Sigmoid colon (tissue), 6 donors: ENCODE measurements at regions not wholly inside any gene's neighbourhood (a gene's known extent, or its start where the extent isn't known, plus 50 kb on each side); places are given as distances from the start of the nearest gene placed in this dataset.

ENCODE experiments used
- DNase-seq: peaks from one replicate; pipeline ENCODE4 v3.0.0-alpha.2; 2019
- H3K27ac ChIP-seq, 4 donors: fragments of 200-600 bp; sonication (generic); one replicate each; pipeline ENCODE4 v1.5.1; 2016 to 2019; ENCODE audit warnings: mild to moderate bottlenecking in 1 of 4
- H3K27me3 ChIP-seq, 3 donors: fragments of 200-600 bp; sonication (generic); one replicate each; pipeline ENCODE4 v1.5.1; 2019; ENCODE audit warnings: mild to moderate bottlenecking in 1 of 3
- H3K36me3 ChIP-seq, 4 donors: fragments of 200-600 bp; sonication (generic); one replicate each; pipeline ENCODE4 v1.5.1; 2016 to 2019
- H3K4me1 ChIP-seq, 4 donors: fragments of 200-600 bp; sonication (generic); one replicate each; pipeline ENCODE4 v1.5.1; 2017 to 2019
- H3K4me3 ChIP-seq, 4 donors: fragments of 200-600 bp; sonication (generic); one replicate each; pipeline ENCODE4 v1.5.1; 2017 to 2019; ENCODE audit warnings: mild to moderate bottlenecking in 2 of 4, moderate library complexity in 1 of 4
- H3K9me3 ChIP-seq, 4 donors: fragments of 200-600 bp in 3 of 4; sonication (generic) in 3 of 4; one replicate each; pipeline versions ENCODE4 v1.5.1 to v1.6.1; 2013 to 2019
- CTCF ChIP-seq, 4 experiments: fragments of 450-650 bp in 3 of 4; fragments of 200-600 bp in 1 of 4; IDR thresholded peaks; one replicate each; pipeline ENCODE4 v1.5.1; 2016 to 2019; ENCODE audit warnings: antibody characterized with exemption in 4 of 4, mild to moderate bottlenecking in 3 of 4, moderate library complexity in 2 of 4
- EP300 ChIP-seq, 4 donors: sonication (generic); formaldehyde crosslinking; IDR thresholded peaks; one replicate each; pipeline ENCODE4 v1.6.1; 2017; ENCODE audit warnings: antibody characterized with exemption in 4 of 4
- POLR2A ChIP-seq, 2 donors: fragments of 450-650 bp; IDR thresholded peaks; one replicate each; pipeline ENCODE4 v1.6.1; 2016; ENCODE audit warnings: antibody characterized with exemption in 2 of 2, mild to moderate bottlenecking in 2 of 2, moderate library complexity in 2 of 2
- POLR2AphosphoS5 ChIP-seq, 4 donors: sonication (generic); formaldehyde crosslinking; IDR thresholded peaks; one replicate each; pipeline ENCODE4 v1.6.1; 2017; ENCODE audit warnings: antibody characterized with exemption in 4 of 4
- WGBS, 2 donors: extraction: QIAGEN DNeasy Blood & Tissue Kit; methylation state at CpG; one replicate each; pipeline ENCODE4 v1.1.7; 2013; 5-methylcytosine and 5-hydroxymethylcytosine counted together
- intact Hi-C: fragments of 100-400 bp; cut with DNase I; formaldehyde crosslinking; loops from one replicate; pipeline ENCODE4 v1.15.1; 2023
- donor health status: healthy with polysubstance abuse.
- donor health status: healthy.

GRCh38 chr12:127448906-127449305 lies 818.1 kb upstream of the TMEM132C start:
- Histone ChIP-seq H3K4me3 (no peak overlapping the region), H3K9me3 (no peaks in the 10 kb centered on the region), H3K27me3 (no peaks in the 10 kb centered on the region), H3K27ac (no peak overlapping the region), H3K36me3 (no peaks in the 10 kb centered on the region), H3K4me1 (no peaks in the 10 kb centered on the region)
- TF ChIP-seq CTCF (IDR thresholded peaks at IDR 0.05) (no peak), POLR2AphosphoS5 (IDR thresholded peaks at IDR 0.05) (no peak), POLR2A (IDR thresholded peaks at IDR 0.05) (no peak), EP300 (IDR thresholded peaks at IDR 0.05) (no peak)
- intact Hi-C loops, result no loop called here
- 57 to 69% methylated on average over 5 of the region's 5 CpGs for WGBS, 2 donors
- DNase-seq, result no peak

GRCh38 chr12:127450826-127451225 lies 816.1 kb upstream of the TMEM132C start:
- no peak for TF ChIP-seq EP300 (IDR thresholded peaks at IDR 0.05)
- no peak for TF ChIP-seq POLR2AphosphoS5 (IDR thresholded peaks at IDR 0.05)
- TF ChIP-seq POLR2A (IDR thresholded peaks at IDR 0.05), result no peak
- TF ChIP-seq CTCF (IDR thresholded peaks at IDR 0.05), result no peak
- intact Hi-C loops, result no loop called here
- no peak for DNase-seq
- H3K4me1 ChIP-seq, result peaks cover 0 to 9% (median 7%) of the 10 kb centered on the region in 4 donors
- WGBS, 2 donors, result 34 to 38% methylated on average over 2 of the region's 2 CpGs
- no peaks in the 10 kb centered on the region for H3K36me3 ChIP-seq
- H3K27me3 ChIP-seq, result peaks cover 7 to 17% (median 12%) of the 10 kb centered on the region in 3 donors
- no peak overlapping the region for H3K4me3 ChIP-seq
- H3K27ac ChIP-seq, result no peak overlapping the region
- H3K9me3 ChIP-seq, result no peaks in the 10 kb centered on the region

- H3K4me1 ChIP-seq, result peaks cover 0 to 12% (median 10%) of the 10 kb centered on the region in 4 donors
- DNase-seq, result no peak
- H3K27ac ChIP-seq, result no peak overlapping the region
- peak overlapping the region in 2 of 4 donors; percentile 27 to 28 for H3K4me3 ChIP-seq
- peaks cover 14 to 26% (median 20%) of the 10 kb centered on the region in 3 donors for H3K27me3 ChIP-seq
- 8 to 17% methylated on average over 85 of the region's 85 CpGs for WGBS, 2 donors
- no peaks in the 10 kb centered on the region for H3K36me3 ChIP-seq
- intact Hi-C loops, result no loop called here
- no peaks in the 10 kb centered on the region for H3K9me3 ChIP-seq
- no peak for TF ChIP-seq EP300 (IDR thresholded peaks at IDR 0.05)
- TF ChIP-seq CTCF (IDR thresholded peaks at IDR 0.05), result no peak
- TF ChIP-seq POLR2AphosphoS5 (IDR thresholded peaks at IDR 0.05), result no peak
- no peak for TF ChIP-seq POLR2A (IDR thresholded peaks at IDR 0.05)
Measured at GRCh38 chr12:127455347-127456265, 811.4 kb upstream of the TMEM132C start.

- H3K27me3 ChIP-seq, result peaks cover 14 to 26% (median 20%) of the 10 kb centered on the region in 3 donors
- H3K9me3 ChIP-seq, result no peaks in the 10 kb centered on the region
- intact Hi-C loops, result no loop called here
- no peak for DNase-seq
- no peaks in the 10 kb centered on the region for H3K36me3 ChIP-seq
- 76 to 85% methylated on average over 5 of the region's 5 CpGs for WGBS, 2 donors
- no peak overlapping the region for H3K27ac ChIP-seq
- TF ChIP-seq POLR2AphosphoS5 (IDR thresholded peaks at IDR 0.05), result no peak
- TF ChIP-seq CTCF (IDR thresholded peaks at IDR 0.05), result no peak
- no peak overlapping the region for H3K4me3 ChIP-seq
- peaks cover 0 to 12% (median 10%) of the 10 kb centered on the region in 4 donors for H3K4me1 ChIP-seq
Measured at GRCh38 chr12:127457726-127458125, 809.2 kb upstream of the TMEM132C start.
